Choroid plexus epithelial cell (primary cell): ENCODE measurements at regions not wholly inside any gene's neighbourhood (a gene's known extent, or its start where the extent isn't known, plus 50 kb on each side); places are given as distances from the start of the nearest gene placed in this dataset.

ENCODE experiments used
- DNase-seq: peaks from one replicate; pipeline ENCODE4 v3.0.0-alpha.2; 2010; ENCODE audit warnings: low read depth
- H3K4me3 ChIP-seq: 2 replicates; pipeline ENCODE4 v1.5.1; 2011; ENCODE audit warnings: low read depth, mild to moderate bottlenecking, control low read depth, low read length, moderate library complexity
- TF ChIP-seq, protein P1 (sequence below): conservative IDR thresholded peaks from 2 replicates; pipeline ENCODE4 v1.5.1; 2011; ENCODE audit warnings: low read depth, mild to moderate bottlenecking, control low read depth, inconsistent platforms, low read length, moderate library complexity

DNA sequence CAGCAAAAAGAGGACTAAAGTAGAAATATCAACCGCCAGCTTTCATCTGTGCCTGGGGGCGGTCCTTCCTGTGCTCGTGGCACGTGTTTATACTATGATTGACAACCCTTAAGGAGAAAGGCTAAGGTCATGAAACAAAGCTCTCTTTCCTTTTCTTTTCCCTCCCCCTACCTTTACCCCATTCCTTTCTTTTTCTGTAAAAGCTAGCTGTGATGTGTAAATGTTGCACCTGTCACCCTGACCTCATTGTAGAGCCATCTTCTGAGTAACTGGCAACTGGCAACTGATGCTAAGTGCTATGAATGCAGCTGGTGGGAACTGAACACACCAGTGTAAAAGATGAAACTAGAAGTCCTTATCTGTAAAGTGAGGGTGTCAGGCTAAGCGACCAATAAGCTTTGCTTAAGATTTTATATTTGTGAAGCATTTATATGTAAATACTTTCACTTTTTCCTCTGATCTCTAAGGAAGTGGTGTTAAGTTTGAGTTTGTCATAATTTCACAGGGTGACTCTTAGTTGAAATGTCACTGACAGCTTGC is 102.8 kb upstream of the BCAT1 start:
- no peak for DNase-seq
- H3K4me3 ChIP-seq, result no peak overlapping the region
- TF ChIP-seq, protein P1, sequence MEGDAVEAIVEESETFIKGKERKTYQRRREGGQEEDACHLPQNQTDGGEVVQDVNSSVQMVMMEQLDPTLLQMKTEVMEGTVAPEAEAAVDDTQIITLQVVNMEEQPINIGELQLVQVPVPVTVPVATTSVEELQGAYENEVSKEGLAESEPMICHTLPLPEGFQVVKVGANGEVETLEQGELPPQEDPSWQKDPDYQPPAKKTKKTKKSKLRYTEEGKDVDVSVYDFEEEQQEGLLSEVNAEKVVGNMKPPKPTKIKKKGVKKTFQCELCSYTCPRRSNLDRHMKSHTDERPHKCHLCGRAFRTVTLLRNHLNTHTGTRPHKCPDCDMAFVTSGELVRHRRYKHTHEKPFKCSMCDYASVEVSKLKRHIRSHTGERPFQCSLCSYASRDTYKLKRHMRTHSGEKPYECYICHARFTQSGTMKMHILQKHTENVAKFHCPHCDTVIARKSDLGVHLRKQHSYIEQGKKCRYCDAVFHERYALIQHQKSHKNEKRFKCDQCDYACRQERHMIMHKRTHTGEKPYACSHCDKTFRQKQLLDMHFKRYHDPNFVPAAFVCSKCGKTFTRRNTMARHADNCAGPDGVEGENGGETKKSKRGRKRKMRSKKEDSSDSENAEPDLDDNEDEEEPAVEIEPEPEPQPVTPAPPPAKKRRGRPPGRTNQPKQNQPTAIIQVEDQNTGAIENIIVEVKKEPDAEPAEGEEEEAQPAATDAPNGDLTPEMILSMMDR, result no peak

DNA sequence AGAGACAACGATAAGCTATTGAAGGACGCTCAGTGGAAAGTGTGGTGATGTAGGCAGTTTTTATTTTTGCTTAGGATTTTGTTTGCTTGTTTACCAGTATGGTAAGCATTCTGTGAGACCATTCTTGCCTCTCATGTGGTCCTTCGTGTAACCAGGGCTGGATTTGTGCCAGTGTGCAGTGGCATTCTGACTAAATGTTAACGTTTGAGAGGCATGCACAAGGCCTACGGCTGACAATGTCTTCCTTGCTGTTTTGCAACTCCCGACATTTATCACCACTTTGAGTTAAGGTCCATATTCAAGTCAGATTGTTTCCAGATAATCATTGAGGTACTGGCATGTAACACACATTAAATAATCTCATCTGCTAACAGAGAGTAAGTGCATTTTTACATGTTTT is 102.3 kb upstream of the BCAT1 start:
- no peak overlapping the region for H3K4me3 ChIP-seq
- no peak for DNase-seq
- TF ChIP-seq, protein P1, result no peak

DNA sequence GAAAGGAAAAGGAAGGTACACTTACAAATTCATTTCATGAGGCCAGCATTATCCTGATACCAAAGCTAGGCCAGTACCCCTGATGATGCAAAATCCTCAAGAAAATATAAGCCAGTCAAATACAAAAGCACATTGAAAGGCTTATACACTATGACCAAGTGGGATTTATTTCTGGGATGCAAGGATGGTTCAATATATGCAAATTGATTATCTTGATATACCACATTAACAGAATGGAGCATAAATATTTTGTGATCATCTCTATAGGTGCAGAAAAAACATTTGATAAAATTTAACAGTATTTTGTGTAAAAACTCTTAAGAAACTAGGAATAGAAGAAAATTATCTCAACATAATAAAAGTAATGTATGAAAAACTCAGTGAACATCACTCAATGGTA is 97.0 kb upstream of the BCAT1 start:
- no peak for DNase-seq
- TF ChIP-seq, protein P1, result no peak
- H3K4me3 ChIP-seq, result no peak overlapping the region

DNA sequence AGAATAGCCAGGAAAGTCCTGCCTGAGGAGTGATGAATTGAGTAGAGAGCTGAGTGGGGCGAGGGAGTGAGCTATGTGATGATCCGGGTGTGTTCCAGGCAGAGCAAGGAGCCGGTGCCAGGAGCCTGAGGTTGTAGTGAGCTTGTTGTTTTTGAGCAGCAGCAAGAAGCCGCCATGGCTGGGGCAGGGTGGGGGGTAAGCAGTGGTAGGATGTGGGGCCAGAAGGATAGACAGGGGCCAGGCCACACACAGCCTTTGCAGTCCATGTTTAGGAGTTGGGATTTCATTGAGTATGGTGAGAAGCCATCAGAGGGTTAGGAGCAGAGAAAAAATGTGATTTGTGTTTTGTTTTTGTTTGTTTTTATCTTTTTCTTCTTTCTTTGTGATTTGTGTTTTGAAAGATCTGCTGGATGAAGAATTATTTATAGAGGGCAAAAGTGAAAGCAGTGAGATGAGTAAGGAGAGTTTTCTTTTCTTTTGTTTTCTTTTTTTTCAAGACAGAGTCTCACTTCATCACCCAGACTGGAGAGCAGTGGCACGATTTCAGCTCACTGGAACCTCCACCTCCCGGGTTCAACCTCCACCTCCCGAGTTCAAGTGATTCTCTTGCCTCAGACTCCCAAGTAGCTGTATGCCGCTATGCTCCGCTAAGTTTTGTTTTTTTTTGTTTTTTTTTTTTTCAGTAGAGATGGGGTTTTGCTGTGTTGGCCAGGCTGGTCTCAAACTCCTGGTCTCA is 92.3 kb upstream of the BCAT1 start:
- TF ChIP-seq, protein P1, result no peak
- no peak overlapping the region for H3K4me3 ChIP-seq
- DNase-seq, result peak; percentile 10

DNA sequence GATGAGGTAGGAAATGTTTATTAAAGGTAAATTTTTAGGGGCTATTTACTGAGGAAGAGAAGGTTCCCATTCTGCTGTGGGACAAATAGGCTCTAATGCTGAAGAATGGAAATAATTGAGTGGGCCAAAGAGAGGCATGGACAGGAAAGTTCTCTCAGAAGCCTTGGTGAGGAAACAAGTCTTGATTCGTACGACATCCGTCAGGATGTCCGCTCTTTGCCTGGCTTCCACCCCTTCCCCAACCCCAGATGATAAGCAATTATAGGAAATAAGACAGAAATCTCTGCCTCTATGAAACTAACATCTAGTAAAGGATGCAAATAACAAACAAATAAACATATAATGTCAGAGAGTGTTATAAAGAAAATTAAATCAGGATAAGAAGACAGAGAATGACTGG is 91.7 kb upstream of the BCAT1 start:
- no peak for DNase-seq
- H3K4me3 ChIP-seq, result no peak overlapping the region
- TF ChIP-seq, protein P1, result no peak

DNA sequence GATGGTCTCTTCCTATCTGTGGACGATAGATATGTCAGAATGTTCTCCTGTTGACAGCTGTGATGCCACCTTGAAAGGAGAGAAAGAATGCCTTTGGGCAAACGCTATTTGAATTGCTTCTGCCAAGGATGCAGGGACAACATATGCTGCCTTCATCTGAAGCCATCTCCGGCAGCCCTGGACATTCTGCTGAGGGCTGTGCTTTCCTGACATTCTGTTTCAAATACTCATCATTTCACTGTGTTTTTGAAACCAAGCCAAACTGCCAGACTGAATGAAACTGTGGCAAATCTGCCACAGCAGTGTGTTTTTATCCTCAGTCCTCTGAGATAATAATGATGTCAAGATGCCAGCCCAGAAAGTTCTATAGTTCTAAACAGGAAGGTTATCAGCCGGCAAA is 85.8 kb upstream of the BCAT1 start:
- TF ChIP-seq, protein P1, result no peak
- H3K4me3 ChIP-seq, result no peak overlapping the region
- DNase-seq, result no peak

DNA sequence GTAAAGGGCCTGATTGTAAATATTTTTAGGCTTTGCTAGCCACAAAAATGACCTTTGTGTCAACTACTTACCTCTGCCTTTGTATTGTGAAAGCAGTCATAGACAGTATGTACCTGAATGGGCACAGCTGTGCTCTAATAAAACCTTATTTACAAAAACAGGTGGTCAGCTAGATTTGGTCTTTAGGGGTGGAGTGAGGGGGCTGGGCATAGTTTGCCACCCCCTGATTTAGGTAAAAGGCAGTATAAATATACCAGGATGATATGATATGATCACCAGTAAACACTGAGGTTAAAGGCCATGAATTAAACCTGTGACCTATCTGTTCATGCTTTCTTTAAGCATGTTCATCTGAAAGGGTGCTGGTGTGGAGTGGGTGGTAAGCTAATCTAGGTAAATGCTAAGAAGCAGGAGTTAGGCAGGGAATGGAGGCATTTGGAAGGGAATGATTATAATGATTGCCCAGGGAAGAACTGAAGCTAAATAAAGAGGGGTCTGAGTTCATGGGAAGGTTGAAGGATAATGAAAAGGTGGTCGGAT is 77.1 kb upstream of the BCAT1 start:
- DNase-seq, result no peak
- TF ChIP-seq, protein P1, result no peak
- no peak overlapping the region for H3K4me3 ChIP-seq
